ENCODE measurements at regions not wholly inside any gene's neighbourhood (a gene's known extent, or its start where the extent isn't known, plus 50 kb on each side); places are given as distances from the start of the nearest gene placed in this dataset.
"Not testable (repeated sequence)": the region's sequence is repeated elsewhere in the genome, so short reads cannot be mapped to it uniquely, and the experiment has no call there.

DNA sequence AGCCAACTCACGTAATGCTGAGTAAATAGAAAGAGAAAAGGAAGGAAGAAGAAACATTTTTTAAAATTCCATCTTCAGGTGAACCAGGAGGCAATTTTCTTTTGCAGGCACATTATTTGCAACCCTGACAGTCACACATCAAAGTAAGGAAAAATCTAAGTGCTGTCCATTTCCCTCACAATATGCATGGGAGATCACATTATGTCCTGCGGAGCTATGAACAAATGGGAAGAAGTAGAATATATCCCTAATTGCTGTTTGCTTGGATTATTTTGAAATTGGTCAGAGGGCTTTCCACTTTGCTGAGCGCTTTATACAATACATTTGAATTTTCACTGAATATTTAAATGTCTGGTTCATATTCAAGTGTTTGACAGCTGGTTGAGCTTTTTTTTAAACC, 133.8 kb upstream of the API5 start:
- no peaks in the 10 kb centered on the region for H3K36me3 ChIP-seq (ENCODE audit: control insufficient read depth in 2 of 3, insufficient read depth in 3 of 3, low read length in 3 of 3)
- CTCF ChIA-PET: no interaction called here
- H3K4me3 Mint-ChIP-seq: no peak overlapping the region

DNA sequence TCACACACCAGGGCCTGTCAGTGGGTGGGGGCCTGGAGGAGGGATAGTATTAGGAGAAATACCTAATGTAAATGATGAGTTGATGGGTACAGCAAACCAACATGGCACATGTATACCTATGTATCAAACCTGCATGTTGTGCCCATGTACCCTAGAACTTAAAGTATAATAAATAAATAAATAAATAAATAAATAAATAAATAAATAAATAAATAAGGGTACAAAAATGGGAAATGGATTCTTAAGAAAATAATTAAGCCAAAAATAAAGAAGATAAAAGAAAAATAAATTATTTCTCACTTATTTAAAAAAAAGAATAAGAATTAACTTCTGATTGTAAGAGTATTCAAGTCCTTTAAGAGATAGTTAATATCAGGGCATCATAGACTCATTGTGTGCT, 117.3 kb upstream of the API5 start:
- H3K36me3 Mint-ChIP-seq; H3K4me1 ChIP-seq (ENCODE audit: control insufficient read depth in 2 of 2, insufficient read depth in 2 of 2, low read length in 2 of 2); intact Hi-C loops (cut with micrococcal nuclease); H3K27ac ChIP-seq (ENCODE audit: low read depth, low read length); H3K27ac Mint-ChIP-seq; H3K4me3 Mint-ChIP-seq; H3K4me1 Mint-ChIP-seq; POLR2A ChIA-PET; DNase-seq; H3K4me3 ChIP-seq (ENCODE audit: low read length); H3K36me3 ChIP-seq (ENCODE audit: control insufficient read depth in 2 of 3, insufficient read depth in 3 of 3, low read length in 3 of 3); CTCF ChIA-PET; H3K27me3 ChIP-seq (ENCODE audit: control insufficient read depth in 2 of 2, insufficient read depth in 2 of 2, low read length in 2 of 2); H3K9me3 ChIP-seq (ENCODE audit: control insufficient read depth in 2 of 3, low read length in 3 of 3); ATAC-seq; H3K27me3 Mint-ChIP-seq: not testable (repeated sequence)
- H3K9me3 Mint-ChIP-seq: peaks cover 0 to 11% (median 4%) of the 10 kb centered on the region in 11 donors

More for the DNA sequence above, 133.8 kb upstream of the API5 start:
- Histone ChIP-seq H3K27me3 (ENCODE audit: control insufficient read depth in 2 of 2, insufficient read depth in 2 of 2, low read length in 2 of 2) (no peaks in the 10 kb centered on the region), H3K4me3 (ENCODE audit: low read length) (no peak overlapping the region), H3K27ac (ENCODE audit: low read depth, low read length) (no peak overlapping the region), H3K9me3 (ENCODE audit: control insufficient read depth in 2 of 3, low read length in 3 of 3) (no peaks in the 10 kb centered on the region), H3K4me1 (ENCODE audit: control insufficient read depth in 2 of 2, insufficient read depth in 2 of 2, low read length in 2 of 2) (no peaks in the 10 kb centered on the region)
- peaks cover 0 to 7% (median 0%) of the 10 kb centered on the region in 11 donors for H3K9me3 Mint-ChIP-seq
- no peaks in the 10 kb centered on the region for H3K4me1 Mint-ChIP-seq
- H3K27me3 Mint-ChIP-seq: peaks cover 0 to 9% (median 0%) of the 10 kb centered on the region in 5 donors
- H3K27ac Mint-ChIP-seq: no peak overlapping the region
- no peak for ATAC-seq
- no peak for DNase-seq
- H3K36me3 Mint-ChIP-seq: no peaks in the 10 kb centered on the region
- intact Hi-C loops (cut with micrococcal nuclease): no loop called here
- POLR2A ChIA-PET: no interaction called here

DNA sequence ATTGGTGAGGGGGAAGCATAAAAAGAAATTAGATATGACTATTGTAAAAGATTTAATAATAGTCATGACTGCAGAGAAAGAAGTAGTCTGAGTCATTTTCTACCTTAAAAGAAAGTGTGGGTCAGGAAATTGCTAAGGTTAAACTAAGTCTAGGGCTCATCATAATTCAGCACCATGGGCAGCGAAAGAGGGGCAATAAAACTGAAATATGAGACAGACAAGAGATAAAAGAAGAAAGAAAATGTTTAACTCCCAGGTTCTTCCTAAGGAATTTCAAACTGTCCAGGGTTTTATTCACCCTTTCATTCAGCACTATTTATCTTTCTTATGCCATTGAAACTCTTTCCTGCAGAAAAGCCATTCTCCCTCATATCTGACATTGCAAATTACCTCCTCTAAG, 114.4 kb upstream of the API5 start:
- Mint-ChIP-seq H3K4me1 (no peaks in the 10 kb centered on the region), H3K9me3 (peaks cover 3 to 12% (median 6%) of the 10 kb centered on the region in 11 donors), H3K27ac (no peak overlapping the region), H3K4me3 (no peak overlapping the region), H3K27me3 (no peaks in the 10 kb centered on the region), H3K36me3 (no peaks in the 10 kb centered on the region)
- Histone ChIP-seq H3K27me3 (ENCODE audit: control insufficient read depth in 2 of 2, insufficient read depth in 2 of 2, low read length in 2 of 2) (no peaks in the 10 kb centered on the region), H3K4me1 (ENCODE audit: control insufficient read depth in 2 of 2, insufficient read depth in 2 of 2, low read length in 2 of 2) (no peaks in the 10 kb centered on the region), H3K27ac (ENCODE audit: low read depth, low read length) (no peak overlapping the region), H3K4me3 (ENCODE audit: low read length) (no peak overlapping the region), H3K9me3 (ENCODE audit: control insufficient read depth in 2 of 3, low read length in 3 of 3) (no peaks in the 10 kb centered on the region), H3K36me3 (ENCODE audit: control insufficient read depth in 2 of 3, insufficient read depth in 3 of 3, low read length in 3 of 3) (no peaks in the 10 kb centered on the region)
- intact Hi-C loops (cut with micrococcal nuclease): no loop called here
- ChIA-PET POLR2A (no interaction called here), CTCF (no interaction called here)
- no peak for DNase-seq
- no peak for ATAC-seq

DNA sequence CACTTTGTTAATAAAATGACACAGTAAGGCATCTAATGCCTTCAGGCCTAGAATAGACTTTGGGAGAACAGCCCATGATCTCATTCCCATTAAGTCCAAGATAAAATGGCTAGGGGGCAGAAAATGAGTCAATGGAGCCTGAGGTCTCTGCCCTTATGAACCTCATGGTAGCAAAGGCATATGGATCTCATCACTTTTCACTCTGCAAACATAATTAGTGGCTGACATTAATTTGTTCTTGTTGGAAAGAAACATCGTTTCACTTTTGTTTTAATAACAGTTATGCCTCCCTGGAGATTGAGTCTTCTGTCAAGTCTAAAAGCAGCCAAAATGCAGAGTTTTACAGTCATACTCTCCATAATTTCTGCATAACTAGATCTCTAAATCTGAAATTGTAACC, 111.8 kb upstream of the API5 start:
- H3K9me3 ChIP-seq (ENCODE audit: control insufficient read depth in 2 of 3, low read length in 3 of 3): no peaks in the 10 kb centered on the region
- Mint-ChIP-seq H3K27me3 (no peaks in the 10 kb centered on the region), H3K9me3 (peaks cover 3 to 13% (median 6%) of the 10 kb centered on the region in 11 donors), H3K27ac (no peak overlapping the region), H3K4me1 (no peaks in the 10 kb centered on the region), H3K36me3 (no peaks in the 10 kb centered on the region), H3K4me3 (no peak overlapping the region)
- H3K27me3 ChIP-seq (ENCODE audit: control insufficient read depth in 2 of 2, insufficient read depth in 2 of 2, low read length in 2 of 2): no peaks in the 10 kb centered on the region
- no peaks in the 10 kb centered on the region for H3K4me1 ChIP-seq (ENCODE audit: control insufficient read depth in 2 of 2, insufficient read depth in 2 of 2, low read length in 2 of 2)
- ChIA-PET CTCF (no interaction called here), POLR2A (no interaction called here)
- intact Hi-C loops (cut with micrococcal nuclease): no loop called here
- H3K4me3 ChIP-seq (ENCODE audit: low read length): no peak overlapping the region
- H3K27ac ChIP-seq (ENCODE audit: low read depth, low read length): no peak overlapping the region
- no peaks in the 10 kb centered on the region for H3K36me3 ChIP-seq (ENCODE audit: control insufficient read depth in 2 of 3, insufficient read depth in 3 of 3, low read length in 3 of 3)
- ATAC-seq (no peak), DNase-seq (no peak)

DNA sequence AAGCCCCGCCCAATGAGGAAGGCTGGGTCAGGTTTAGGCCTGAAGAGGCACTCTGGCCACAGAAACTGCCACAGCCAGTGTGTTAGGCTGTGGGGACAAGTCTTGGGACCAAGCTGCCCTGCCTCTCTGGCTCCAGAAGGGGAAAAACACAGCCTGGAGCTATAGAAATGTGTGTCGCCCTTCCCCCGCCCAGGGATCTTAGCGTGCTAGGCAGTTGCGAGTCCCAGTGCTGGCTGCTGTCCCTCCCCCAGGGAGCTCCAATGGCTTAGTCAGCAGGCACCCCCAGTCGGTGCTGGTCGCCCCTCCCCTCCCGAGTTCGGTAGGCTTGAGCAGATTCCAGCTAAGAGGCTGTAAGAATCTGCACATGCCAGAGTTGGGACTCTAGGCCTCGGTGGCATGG, 99.5 kb upstream of the API5 start:
- Histone ChIP-seq H3K4me1 (ENCODE audit: control insufficient read depth in 2 of 2, insufficient read depth in 2 of 2, low read length in 2 of 2) (no peaks in the 10 kb centered on the region), H3K27me3 (ENCODE audit: control insufficient read depth in 2 of 2, insufficient read depth in 2 of 2, low read length in 2 of 2) (no peaks in the 10 kb centered on the region), H3K36me3 (ENCODE audit: control insufficient read depth in 2 of 3, insufficient read depth in 3 of 3, low read length in 3 of 3) (no peaks in the 10 kb centered on the region), H3K9me3 (ENCODE audit: control insufficient read depth in 2 of 3, low read length in 3 of 3) (no peaks in the 10 kb centered on the region), H3K4me3 (ENCODE audit: low read length) (no peak overlapping the region), H3K27ac (ENCODE audit: low read depth, low read length) (no peak overlapping the region)
- intact Hi-C loops (cut with micrococcal nuclease): no loop called here
- Mint-ChIP-seq H3K9me3 (peaks cover 6 to 48% (median 15%) of the 10 kb centered on the region in 11 donors), H3K27me3 (peaks cover 0 to 15% (median 5%) of the 10 kb centered on the region in 5 donors), H3K4me3 (no peak overlapping the region), H3K27ac (no peak overlapping the region), H3K36me3 (peaks cover 0 to 2% (median 0%) of the 10 kb centered on the region in 5 donors), H3K4me1 (no peaks in the 10 kb centered on the region)
- CTCF ChIA-PET: no interaction called here
- no peak for DNase-seq
- POLR2A ChIA-PET: no interaction called here
- ATAC-seq: no peak

DNA sequence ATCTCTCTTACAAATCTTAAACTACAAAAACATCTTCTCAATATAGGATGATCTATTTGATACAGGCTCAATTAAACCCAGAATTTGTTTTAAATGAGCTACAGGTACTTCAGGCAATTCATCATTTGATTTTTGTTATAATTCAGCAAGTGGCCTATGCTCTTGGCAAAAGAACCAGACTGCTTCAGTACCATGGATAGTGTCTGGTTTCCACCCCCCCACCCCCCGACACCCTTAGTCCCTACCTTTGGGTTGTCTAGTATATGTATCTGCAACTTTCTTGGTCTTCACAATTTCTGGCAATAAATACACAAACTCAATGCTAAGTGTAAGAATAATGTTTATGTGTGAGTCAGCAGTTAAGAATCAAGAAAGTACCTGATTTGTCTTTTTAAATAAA, 97.3 kb upstream of the API5 start:
- no peak for DNase-seq
- ChIA-PET POLR2A (no interaction called here), CTCF (no interaction called here)
- no peak for ATAC-seq
- intact Hi-C loops (cut with micrococcal nuclease): no loop called here
- peaks cover 0 to 32% (median 11%) of the 10 kb centered on the region in 11 donors for H3K9me3 Mint-ChIP-seq
- H3K27ac ChIP-seq (ENCODE audit: low read depth, low read length): no peak overlapping the region
- H3K9me3 ChIP-seq (ENCODE audit: control insufficient read depth in 2 of 3, low read length in 3 of 3): no peaks in the 10 kb centered on the region
- no peaks in the 10 kb centered on the region for H3K27me3 ChIP-seq (ENCODE audit: control insufficient read depth in 2 of 2, insufficient read depth in 2 of 2, low read length in 2 of 2)
- no peaks in the 10 kb centered on the region for H3K4me1 ChIP-seq (ENCODE audit: control insufficient read depth in 2 of 2, insufficient read depth in 2 of 2, low read length in 2 of 2)
- peaks cover 0 to 16% (median 12%) of the 10 kb centered on the region in 5 donors for H3K27me3 Mint-ChIP-seq
- H3K4me3 ChIP-seq (ENCODE audit: low read length): no peak overlapping the region
- H3K4me1 Mint-ChIP-seq: no peaks in the 10 kb centered on the region
- no peaks in the 10 kb centered on the region for H3K36me3 Mint-ChIP-seq
- H3K27ac Mint-ChIP-seq: no peak overlapping the region
- no peaks in the 10 kb centered on the region for H3K36me3 ChIP-seq (ENCODE audit: control insufficient read depth in 2 of 3, insufficient read depth in 3 of 3, low read length in 3 of 3)
- no peak overlapping the region for H3K4me3 Mint-ChIP-seq

DNA sequence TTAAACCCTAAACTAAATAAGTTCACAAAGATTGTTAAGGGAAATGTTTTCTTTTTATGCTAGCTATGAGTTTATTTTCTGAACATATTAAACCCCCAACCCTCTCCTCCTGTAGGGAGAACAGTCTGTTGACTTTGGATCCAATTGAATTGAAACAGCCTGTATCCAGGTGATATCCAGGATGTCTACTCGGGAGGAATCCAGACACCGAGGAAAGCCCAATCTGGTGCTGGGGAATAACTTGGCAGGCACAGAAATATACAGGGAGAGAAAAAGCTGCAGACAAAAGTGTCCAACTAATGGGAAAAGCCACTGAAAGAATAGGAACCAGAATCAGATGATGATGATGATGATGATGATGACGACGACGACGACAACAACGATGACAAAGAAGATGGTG, 93.9 kb upstream of the API5 start:
- no peaks in the 10 kb centered on the region for H3K27me3 ChIP-seq (ENCODE audit: control insufficient read depth in 2 of 2, insufficient read depth in 2 of 2, low read length in 2 of 2)
- H3K9me3 ChIP-seq (ENCODE audit: control insufficient read depth in 2 of 3, low read length in 3 of 3): no peaks in the 10 kb centered on the region
- ATAC-seq: no peak
- DNase-seq: no peak
- peaks cover 0 to 11% (median 4%) of the 10 kb centered on the region in 11 donors for H3K9me3 Mint-ChIP-seq
- H3K27ac Mint-ChIP-seq: no peak overlapping the region
- CTCF ChIA-PET: no interaction called here
- no peak overlapping the region for H3K4me3 Mint-ChIP-seq
- peaks cover 0 to 22% (median 7%) of the 10 kb centered on the region in 5 donors for H3K27me3 Mint-ChIP-seq
- POLR2A ChIA-PET: no interaction called here
- no peaks in the 10 kb centered on the region for H3K4me1 Mint-ChIP-seq
- no peaks in the 10 kb centered on the region for H3K36me3 Mint-ChIP-seq
- intact Hi-C loops (cut with micrococcal nuclease): no loop called here
- H3K27ac ChIP-seq (ENCODE audit: low read depth, low read length): no peak overlapping the region
- H3K4me3 ChIP-seq (ENCODE audit: low read length): no peak overlapping the region
- no peaks in the 10 kb centered on the region for H3K4me1 ChIP-seq (ENCODE audit: control insufficient read depth in 2 of 2, insufficient read depth in 2 of 2, low read length in 2 of 2)
- H3K36me3 ChIP-seq (ENCODE audit: control insufficient read depth in 2 of 3, insufficient read depth in 3 of 3, low read length in 3 of 3): no peaks in the 10 kb centered on the region

All from naive thymus-derived CD4-positive, alpha-beta T cell (primary cell).